Liver (tissue), 8 donors: ENCODE measurements at regions not wholly inside any gene's neighbourhood (a gene's known extent, or its start where the extent isn't known, plus 50 kb on each side); places are given as distances from the start of the nearest gene placed in this dataset.
"Not testable (repeated sequence)": the region's sequence is repeated elsewhere in the genome, so short reads cannot be mapped to it uniquely, and the experiment has no call there.

Experiments
- DNase-seq: peaks from one replicate; pipeline ENCODE4 v3.0.0-alpha.2; 2017; ENCODE audit warnings: low spot score
- H3K27ac ChIP-seq, 2 donors: one replicate each; pipeline ENCODE4 v1.7.0; 2013; ENCODE audit warnings: inconsistent platforms in 2 of 2, low read length in 2 of 2, control low read depth in 1 of 2, low read depth in 1 of 2, mild to moderate bottlenecking in 1 of 2
- H3K27me3 ChIP-seq, 4 donors: one replicate each; pipeline versions ENCODE4 v1.6.1 to v1.7.0; 2013; ENCODE audit warnings: low read length in 3 of 4, inconsistent platforms in 1 of 4, mild to moderate bottlenecking in 1 of 4, moderate library complexity in 1 of 4; ENCODE audit not compliant: control insufficient read depth in 4 of 4, insufficient read depth in 4 of 4
- H3K36me3 ChIP-seq, 4 donors: one replicate each; pipeline versions ENCODE4 v1.6.1 to v1.7.0; 2013; ENCODE audit warnings: low read length in 3 of 4, mild to moderate bottlenecking in 3 of 4, low read depth in 1 of 4, moderate library complexity in 1 of 4; ENCODE audit not compliant: control insufficient read depth in 4 of 4, insufficient read depth in 3 of 4
- H3K4me1 ChIP-seq, 4 donors: one replicate each; pipeline versions ENCODE4 v1.6.1 to v1.7.0; 2013; ENCODE audit warnings: low read length in 3 of 4, mild to moderate bottlenecking in 3 of 4, moderate library complexity in 1 of 4; ENCODE audit not compliant: control insufficient read depth in 4 of 4, insufficient read depth in 4 of 4
- H3K4me3 ChIP-seq, 3 donors: one replicate each; pipeline versions ENCODE4 v1.6.1 to v1.7.0; 2013; ENCODE audit warnings: low read length in 3 of 3, control low read depth in 1 of 3, low read depth in 1 of 3, mild to moderate bottlenecking in 1 of 3
- H3K9ac ChIP-seq, 2 donors: one replicate each; pipeline ENCODE4 v1.7.0; 2013; ENCODE audit warnings: low read length in 2 of 2, mild to moderate bottlenecking in 2 of 2, moderate library complexity in 2 of 2, control low read depth in 1 of 2, low read depth in 1 of 2
- H3K9me3 ChIP-seq, 4 donors: one replicate each; pipeline versions ENCODE4 v1.6.1 to v1.7.0; 2013; ENCODE audit warnings: low read length in 3 of 4; ENCODE audit not compliant: control insufficient read depth in 4 of 4
- ATF3 ChIP-seq: IDR thresholded peaks from 2 replicates; pipeline ENCODE4 v1.6.1; 2016; ENCODE audit warnings: antibody characterized with exemption
- CTCF ChIP-seq: fragments of 150-350 bp; IDR thresholded peaks from 2 replicates; pipeline ENCODE4 v1.5.1; 2017; ENCODE audit warnings: improper control_type of control experiment, low read depth, low read length; ENCODE audit not compliant: missing input control
- EGR1 ChIP-seq, 2 donors: IDR thresholded peaks; 2 replicates each; pipeline ENCODE4 v1.6.1; 2016 to 2018; ENCODE audit warnings: antibody characterized with exemption in 2 of 2, low read depth in 2 of 2
- FOXA1 ChIP-seq: IDR thresholded peaks from 2 replicates; pipeline ENCODE4 v1.6.1; 2016; ENCODE audit warnings: antibody characterized with exemption
- FOXA2 ChIP-seq: IDR thresholded peaks from 2 replicates; pipeline ENCODE4 v1.6.1; 2016; ENCODE audit warnings: antibody characterized with exemption
- GABPA ChIP-seq, 2 donors: IDR thresholded peaks in 1 of 2; conservative IDR thresholded peaks in 1 of 2; 2 replicates each; pipeline ENCODE4 v1.6.1; 2016; ENCODE audit warnings: antibody characterized with exemption in 2 of 2, mild to moderate bottlenecking in 1 of 2, moderate library complexity in 1 of 2
- HNF4A ChIP-seq, 2 donors: conservative IDR thresholded peaks; 2 replicates each; pipeline ENCODE4 v1.6.1; 2016; ENCODE audit warnings: antibody characterized with exemption in 2 of 2, mild to moderate bottlenecking in 2 of 2
- HNF4G ChIP-seq: IDR thresholded peaks from 2 replicates; pipeline ENCODE4 v1.6.1; 2016; ENCODE audit warnings: antibody characterized with exemption
- JUND ChIP-seq, 2 donors: IDR thresholded peaks; 2 replicates each; pipeline ENCODE4 v1.6.1; 2016; ENCODE audit warnings: antibody characterized with exemption in 2 of 2
- MAX ChIP-seq: IDR thresholded peaks from 2 replicates; pipeline ENCODE4 v1.6.1; 2016; ENCODE audit warnings: antibody characterized with exemption
- NR2F2 ChIP-seq: IDR thresholded peaks from 2 replicates; pipeline ENCODE4 v1.6.1; 2016; ENCODE audit warnings: antibody characterized with exemption
- RAD21 ChIP-seq, 2 donors: IDR thresholded peaks; 2 replicates each; pipeline ENCODE4 v1.6.1; 2016; ENCODE audit warnings: antibody characterized with exemption in 2 of 2, mild to moderate bottlenecking in 2 of 2
- REST ChIP-seq: IDR thresholded peaks from 2 replicates; pipeline ENCODE4 v1.6.1; 2016; ENCODE audit warnings: antibody characterized with exemption, mild to moderate bottlenecking
- RXRA ChIP-seq, 2 donors: IDR thresholded peaks; 2 replicates each; pipeline ENCODE4 v1.6.1; 2017 to 2018; ENCODE audit warnings: antibody characterized with exemption in 2 of 2, mild to moderate bottlenecking in 1 of 2
- SP1 ChIP-seq: IDR thresholded peaks from 2 replicates; pipeline ENCODE4 v1.6.1; 2018; ENCODE audit warnings: antibody characterized with exemption, mild to moderate bottlenecking
- TAF1 ChIP-seq: conservative IDR thresholded peaks from 2 replicates; pipeline ENCODE4 v1.6.1; 2016; ENCODE audit warnings: antibody characterized with exemption, mild to moderate bottlenecking
- YY1 ChIP-seq: IDR thresholded peaks from 2 replicates; pipeline ENCODE4 v1.6.1; 2016; ENCODE audit warnings: antibody characterized with exemption, mild to moderate bottlenecking
- ZBTB33 ChIP-seq: IDR thresholded peaks from 2 replicates; pipeline ENCODE4 v1.6.1; 2016; ENCODE audit warnings: antibody characterized with exemption
- WGBS: extraction: QIAGEN DNeasy Blood & Tissue Kit; methylation state at CpG from one replicate; pipeline ENCODE4 v1.1.7; 2013; 5-methylcytosine and 5-hydroxymethylcytosine counted together
- donor health status: healthy.
- donor health status: healthy.
- donor health status: healthy.
- donor health status: healthy.
- donor health status: healthy.

- Histone ChIP-seq H3K36me3 (no peaks in the 10 kb centered on the region), H3K9ac (no peak overlapping the region), H3K9me3 (no peaks in the 10 kb centered on the region), H3K27ac (no peak overlapping the region), H3K27me3 (no peaks in the 10 kb centered on the region), H3K4me1 (no peaks in the 10 kb centered on the region), H3K4me3 (no peak overlapping the region)
- DNase-seq, result no peak
- whole genome bisulfite sequencing, result 88% methylated on average over 3 of the region's 3 CpGs
- TF ChIP-seq CTCF (no peak), FOXA1 (no peak), ATF3 (no peak), HNF4A (conservative IDR thresholded peaks at IDR 0.05) (no peak), NR2F2 (no peak), TAF1 (no peak), EGR1 (IDR thresholded peaks at IDR 0.05; ENCODE audit: low read depth in 2 of 2) (no peak), RAD21 (IDR thresholded peaks at IDR 0.05) (no peak), HNF4G (no peak)
Observed at GRCh38 chr12:124091835-124092234, 118.8 kb downstream of the ZNF664 start.

GRCh38 chr12:124092532-124092931 lies 119.5 kb downstream of the ZNF664 start:
- H3K27ac ChIP-seq, H3K9ac ChIP-seq, H3K4me1 ChIP-seq, H3K9me3 ChIP-seq, DNase-seq, H3K4me3 ChIP-seq, H3K36me3 ChIP-seq, H3K27me3 ChIP-seq: not testable (repeated sequence)

- Histone ChIP-seq H3K36me3 (no peaks in the 10 kb centered on the region), H3K9me3 (no peaks in the 10 kb centered on the region), H3K27me3 (no peaks in the 10 kb centered on the region), H3K9ac (no peak overlapping the region), H3K4me1 (no peaks in the 10 kb centered on the region), H3K27ac (no peak overlapping the region), H3K4me3 (no peak overlapping the region)
- DNase-seq, result no peak
- TF ChIP-seq FOXA1 (no peak), SP1 (no peak), RAD21 (IDR thresholded peaks at IDR 0.05) (no peak), JUND (IDR thresholded peaks at IDR 0.05) (no peak)
Observed at GRCh38 chr12:124093297-124093696, 120.3 kb downstream of the ZNF664 start.

GRCh38 chr12:124094188-124094587 lies 121.2 kb downstream of the ZNF664 start:
- WGBS, result 94% methylated on average over 4 of the region's 4 CpGs
- no peak for DNase-seq
- H3K9ac ChIP-seq, result no peak overlapping the region
- TF ChIP-seq REST (no peak), SP1 (no peak), JUND (IDR thresholded peaks at IDR 0.05) (no peak), HNF4A (conservative IDR thresholded peaks at IDR 0.05) (no peak), RXRA (IDR thresholded peaks at IDR 0.05) (no peak), NR2F2 (no peak), YY1 (no peak), ZBTB33 (no peak), RAD21 (IDR thresholded peaks at IDR 0.05) (no peak), GABPA (IDR thresholded peaks at IDR 0.05 in 1 of 2, conservative IDR thresholded peaks at IDR 0.05 in 1 of 2) (no peak), FOXA1 (no peak), FOXA2 (no peak), EGR1 (IDR thresholded peaks at IDR 0.05; ENCODE audit: low read depth in 2 of 2) (no peak), HNF4G (no peak), MAX (no peak), TAF1 (no peak)

More at GRCh38 chr12:124094188-124094587, 121.2 kb downstream of the ZNF664 start:
- no peak overlapping the region for H3K27ac ChIP-seq
- H3K4me3 ChIP-seq, result no peak overlapping the region
- no peaks in the 10 kb centered on the region for H3K27me3 ChIP-seq
- H3K4me1 ChIP-seq, result no peaks in the 10 kb centered on the region
- H3K36me3 ChIP-seq, result no peaks in the 10 kb centered on the region
- H3K9me3 ChIP-seq, result no peaks in the 10 kb centered on the region
